HG02610 (cell line): ENCODE measurements at regions not wholly inside any gene's neighbourhood (a gene's known extent, or its start where the extent isn't known, plus 50 kb on each side); places are given as distances from the start of the nearest gene placed in this dataset.
A peak's percentile ranks its signal among the peaks of the same experiment; 100 is the strongest.

ENCODE experiments used
- ATAC-seq: cut with Tn5 transposase; IDR thresholded peaks from one replicate; pipeline ENCODE4 v1.9.1; 2021; ENCODE audit warnings: mild to moderate bottlenecking, moderate library complexity; ENCODE audit not compliant: unreplicated experiment

DNA sequence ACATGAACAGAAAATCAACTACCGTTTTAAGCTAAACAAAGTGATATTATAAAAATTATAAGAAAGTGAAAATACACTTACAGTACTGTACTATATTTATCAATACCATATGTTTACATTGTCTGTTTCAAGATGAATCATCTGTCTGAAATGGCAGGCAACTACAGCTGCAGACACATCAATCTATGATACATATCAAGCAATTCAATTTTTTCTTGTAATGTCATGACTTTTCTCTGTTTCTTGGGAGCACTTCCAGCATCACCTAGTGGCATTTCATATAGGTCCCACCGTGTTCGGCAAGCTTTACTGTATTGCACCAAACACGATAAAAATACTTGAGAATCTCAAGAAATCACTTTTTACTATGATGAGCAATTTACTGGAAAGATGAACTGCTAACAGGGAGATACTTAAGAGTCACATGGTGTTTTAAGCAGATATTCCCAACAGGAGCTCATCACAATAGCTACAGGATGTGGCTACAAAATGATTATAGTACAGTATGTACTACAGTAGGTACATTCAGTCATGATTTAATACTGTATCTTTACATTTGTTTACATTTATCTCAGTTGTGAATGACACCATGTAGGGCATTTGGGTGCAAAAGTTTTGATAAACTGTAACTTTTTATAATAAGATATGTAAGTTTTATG lies 207.4 kb downstream of the ADAM29 start:
- no peak for ATAC-seq

DNA sequence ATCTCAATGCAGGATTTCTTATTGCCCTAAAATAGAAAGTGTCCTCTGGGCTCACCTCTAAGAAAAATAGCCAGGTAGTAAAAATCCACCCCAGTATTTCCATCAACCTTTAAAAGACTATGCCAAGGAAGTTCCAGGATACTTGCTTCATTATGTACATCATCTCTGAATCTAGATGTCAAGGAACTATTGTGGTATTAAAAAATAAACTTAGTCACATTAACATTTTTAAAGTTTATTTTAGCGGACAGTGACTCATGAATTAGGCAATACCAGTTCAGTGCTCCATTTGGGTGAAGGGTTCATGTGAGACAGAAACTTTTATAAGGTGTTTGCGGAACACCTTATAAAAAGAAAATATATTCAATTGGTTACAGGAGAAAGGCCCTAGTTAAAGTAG lies 209.2 kb downstream of the ADAM29 start:
- ATAC-seq, result no peak

DNA sequence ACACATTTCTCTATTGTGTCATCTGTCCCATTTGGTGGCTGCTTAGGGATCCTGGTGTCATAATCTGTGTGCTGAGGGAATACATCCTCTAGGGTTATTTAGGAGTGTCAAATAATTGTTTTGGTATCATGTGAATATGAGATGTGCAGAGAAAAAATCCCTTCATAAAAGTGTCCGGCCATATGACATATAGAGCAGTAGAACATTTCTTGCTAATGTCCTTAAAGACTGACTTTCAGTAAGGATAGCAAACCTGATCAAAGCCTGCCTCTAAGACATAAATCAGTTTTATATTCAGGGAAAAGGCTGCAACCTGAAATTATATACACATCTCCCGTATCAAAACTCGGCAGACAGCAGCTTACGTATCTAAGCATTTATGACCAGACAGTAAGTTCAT lies 211.6 kb downstream of the ADAM29 start:
- no peak for ATAC-seq

DNA sequence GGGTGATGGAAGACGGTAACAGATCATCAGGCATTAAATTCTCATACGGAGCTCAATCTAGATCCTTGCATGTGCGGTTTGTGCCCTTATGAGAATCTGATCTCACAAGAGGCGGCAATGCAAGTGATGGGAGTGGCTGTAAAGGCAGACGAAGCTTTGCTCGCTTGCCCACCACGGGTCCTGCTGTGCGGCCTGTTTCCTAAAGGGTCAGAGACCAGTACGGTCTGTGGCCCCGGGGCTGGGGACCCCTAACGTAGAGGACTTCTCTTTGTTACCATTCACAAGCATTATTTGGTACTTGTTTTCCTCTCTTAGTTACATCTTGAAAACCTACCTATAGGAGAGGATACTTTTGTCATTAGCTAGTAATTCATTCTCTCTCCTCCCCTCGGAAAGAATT lies 221.0 kb downstream of the ADAM29 start:
- no peak for ATAC-seq

DNA sequence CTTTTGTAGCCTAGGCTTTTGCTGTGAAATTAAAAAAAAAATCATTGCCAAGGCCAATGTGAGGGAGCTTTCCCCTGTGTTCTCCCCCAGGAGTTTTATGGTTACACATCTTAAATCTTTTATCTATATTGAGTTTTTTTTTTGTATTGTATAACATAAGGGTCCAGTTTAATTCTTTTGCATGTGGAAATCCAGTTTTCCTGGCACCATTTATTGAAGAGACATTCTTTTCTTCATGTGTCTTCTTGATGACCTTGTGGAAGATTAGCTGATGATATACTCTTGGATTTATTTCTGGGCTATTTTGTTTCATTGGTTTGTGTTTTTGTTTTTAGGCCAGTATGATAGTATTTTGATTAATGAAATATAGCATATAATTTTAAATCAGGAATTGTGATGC lies 225.0 kb downstream of the ADAM29 start:
- ATAC-seq, result no peak

DNA sequence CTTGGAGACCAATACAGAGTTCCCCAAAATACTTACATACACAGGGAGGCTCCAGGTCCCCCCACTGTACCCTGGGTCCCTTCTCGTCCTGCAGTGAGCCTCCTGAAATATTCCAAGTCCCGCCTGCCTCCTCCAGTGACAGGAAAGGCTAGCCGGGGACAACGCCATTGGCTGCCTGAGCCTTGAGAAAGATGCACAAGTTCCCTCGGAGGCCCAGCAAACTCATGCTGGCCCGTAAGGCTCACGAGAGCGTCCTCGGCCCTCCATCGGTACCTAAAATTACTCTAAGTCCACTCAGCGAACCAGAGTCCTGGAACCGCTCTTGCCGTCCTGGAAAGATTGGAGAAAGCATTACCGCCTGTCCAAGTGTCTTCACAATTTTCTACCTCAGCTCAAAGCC lies 228.6 kb downstream of the ADAM29 start:
- ATAC-seq, result no peak

DNA sequence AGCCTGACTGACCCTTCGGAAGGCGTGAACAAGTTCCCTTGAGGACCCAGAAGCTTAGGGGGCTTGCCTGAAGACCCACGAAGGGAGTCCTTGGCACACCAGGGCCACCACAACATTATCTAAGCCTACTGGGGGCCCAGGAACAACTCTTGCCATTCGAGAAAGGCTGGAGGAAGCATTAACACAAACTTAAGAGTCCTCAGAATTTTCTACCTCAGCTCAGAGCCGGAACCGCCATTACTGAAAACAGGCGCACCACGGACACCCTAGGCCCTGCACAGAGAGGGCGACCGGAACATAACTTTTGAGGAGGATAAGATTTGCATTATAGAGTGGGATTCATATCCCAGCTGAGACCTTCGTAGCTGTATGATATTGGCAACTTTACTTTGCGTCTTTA lies 229.1 kb downstream of the ADAM29 start:
- ATAC-seq, result no peak

DNA sequence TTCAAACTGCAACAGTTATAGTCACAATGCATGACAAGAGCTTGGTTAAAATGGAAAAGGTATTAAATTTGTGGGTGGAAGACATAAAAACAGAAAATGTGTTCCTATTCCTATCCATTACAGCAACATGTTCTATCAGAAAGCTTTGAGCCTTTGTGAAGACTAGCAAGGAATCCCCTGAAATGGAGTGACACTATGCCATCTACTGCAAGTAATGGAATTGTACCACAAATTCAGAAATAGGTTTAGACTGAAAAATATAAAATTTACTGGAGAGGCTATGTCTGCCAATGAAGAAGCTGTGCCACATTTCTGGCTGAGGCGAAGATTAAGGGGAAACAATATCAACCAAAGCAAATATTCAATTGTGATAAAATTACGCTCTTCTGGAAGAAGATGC lies 247.9 kb downstream of the ADAM29 start:
- ATAC-seq, result no peak

DNA sequence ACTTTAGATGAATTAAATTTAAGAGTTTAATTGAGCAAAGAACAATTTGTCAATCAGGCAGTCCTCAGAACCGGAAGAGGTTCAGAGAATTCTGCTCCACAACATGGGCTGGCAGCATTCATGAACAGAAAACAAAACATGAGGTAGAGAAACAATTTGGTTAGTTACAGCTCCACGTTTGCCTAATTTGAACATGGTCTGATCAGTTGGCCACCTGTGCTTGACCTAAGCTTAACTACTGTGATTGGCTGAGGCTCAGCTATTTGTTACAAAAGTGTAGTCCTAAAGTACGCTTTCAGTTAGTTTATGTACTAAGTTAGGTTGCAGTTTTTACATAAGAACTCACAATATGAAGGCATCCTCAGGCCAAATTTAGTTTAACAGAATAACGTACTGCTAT lies 258.6 kb downstream of the ADAM29 start:
- ATAC-seq, result no peak

DNA sequence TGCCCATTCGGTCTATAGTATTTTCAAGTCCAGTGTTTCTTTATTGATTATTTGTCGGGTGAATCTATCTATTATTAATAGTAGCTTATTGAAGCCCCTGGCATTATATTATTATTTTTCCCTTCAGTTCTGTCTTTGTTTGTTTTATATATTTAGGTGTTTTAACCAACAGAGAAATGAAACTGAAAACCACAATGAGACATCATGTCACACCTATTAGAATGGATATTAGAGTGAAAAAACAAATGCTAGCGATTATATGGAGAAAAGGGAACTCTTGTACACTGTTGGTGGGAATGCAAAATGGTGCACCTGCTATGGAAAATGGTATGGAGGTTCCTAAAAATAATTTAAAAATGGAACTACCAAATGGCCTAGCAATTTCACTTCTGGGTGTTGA lies 272.5 kb downstream of the ADAM29 start:
- no peak for ATAC-seq

DNA sequence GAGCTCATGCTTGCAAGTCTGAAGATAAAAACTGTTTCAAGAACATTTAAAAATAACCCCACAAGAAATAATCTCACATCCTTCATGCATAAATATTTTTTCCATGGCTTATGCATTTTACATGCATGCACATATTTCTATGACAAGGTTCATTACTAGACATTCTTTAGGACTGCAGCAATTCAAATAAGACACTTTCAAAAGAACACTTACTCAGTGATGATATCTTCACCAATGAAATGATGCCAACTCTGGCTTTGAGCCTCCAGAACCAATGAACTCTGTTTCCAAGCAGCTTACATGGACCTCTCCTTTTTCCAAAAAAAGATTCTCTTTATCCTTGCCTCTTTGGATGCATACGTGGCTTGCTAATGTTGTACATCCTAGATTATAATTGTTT lies 279.9 kb downstream of the ADAM29 start:
- ATAC-seq, result no peak

DNA sequence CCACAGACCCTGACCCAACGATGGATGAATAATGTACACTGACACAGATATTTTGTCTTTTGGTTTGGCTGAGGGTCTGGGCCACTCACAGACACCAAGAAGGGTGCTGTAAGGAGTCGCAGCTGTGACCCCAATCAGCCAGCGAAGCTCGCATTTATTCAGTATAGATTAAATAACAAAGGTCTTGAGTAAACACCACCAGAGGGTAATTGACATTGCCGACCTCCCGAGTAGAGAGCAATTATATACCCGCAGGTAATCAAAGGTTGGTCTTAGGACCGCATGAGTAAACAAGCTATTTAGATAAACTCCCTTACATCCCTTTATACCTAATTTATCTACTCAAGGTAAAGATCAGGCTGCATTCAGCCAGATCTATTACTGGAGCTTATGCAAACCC lies 297.1 kb downstream of the ADAM29 start:
- no peak for ATAC-seq

DNA sequence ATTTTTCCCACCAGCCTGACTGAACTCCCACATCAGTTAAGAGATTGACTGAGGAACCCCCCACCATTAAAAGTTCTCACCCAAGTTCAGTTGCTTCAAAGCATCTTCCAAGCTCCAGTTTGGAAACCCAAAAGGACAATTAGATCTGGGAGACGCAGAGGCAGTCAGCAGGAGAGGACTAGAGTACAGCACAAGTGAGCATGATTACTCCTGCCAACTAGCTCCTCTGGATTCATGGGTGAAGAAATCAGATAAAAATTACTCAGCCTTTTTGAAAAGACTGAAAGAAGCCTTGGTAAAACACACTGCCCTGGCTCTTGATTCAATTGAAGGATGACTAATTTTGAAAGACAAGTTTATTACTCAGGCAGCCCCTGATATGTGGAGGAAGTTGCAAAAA lies 297.5 kb downstream of the ADAM29 start:
- no peak for ATAC-seq

DNA sequence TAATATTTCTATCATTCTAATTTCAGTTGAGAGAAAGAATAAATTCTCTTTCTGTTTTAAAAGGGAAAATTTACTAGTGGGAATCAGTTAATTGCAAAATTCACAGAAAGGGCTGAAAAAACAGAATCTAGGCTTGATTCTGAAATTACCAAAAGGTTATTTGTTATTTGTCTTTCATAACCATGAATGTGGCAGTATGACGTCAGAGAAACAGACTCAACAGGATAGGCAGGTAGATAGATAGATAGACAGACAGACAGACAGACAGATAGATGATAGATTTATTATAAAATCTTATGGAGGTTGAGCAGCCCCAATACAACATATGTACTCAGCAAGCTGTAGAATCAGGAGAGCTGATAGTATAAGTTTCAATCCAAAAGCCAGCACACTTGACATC lies 311.0 kb downstream of the ADAM29 start:
- ATAC-seq, result no peak

DNA sequence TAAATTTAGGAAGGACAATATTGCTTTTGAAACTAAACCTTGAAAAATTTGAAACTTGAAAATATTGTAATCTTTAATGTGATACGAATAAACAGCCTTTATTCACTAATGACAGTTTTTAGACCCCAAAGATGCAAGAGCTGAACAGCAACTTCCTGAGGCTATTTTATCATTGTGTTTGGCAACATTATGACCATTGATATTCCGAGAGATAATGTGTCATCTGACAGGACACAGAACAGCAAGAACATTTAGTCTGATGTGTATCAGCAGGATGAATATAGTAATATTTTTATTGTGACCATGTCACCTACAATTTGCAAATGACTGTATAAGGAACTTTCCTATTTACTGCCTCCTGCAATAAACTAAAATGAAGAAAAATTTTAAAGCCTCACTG lies 316.0 kb downstream of the ADAM29 start:
- ATAC-seq, result no peak

DNA sequence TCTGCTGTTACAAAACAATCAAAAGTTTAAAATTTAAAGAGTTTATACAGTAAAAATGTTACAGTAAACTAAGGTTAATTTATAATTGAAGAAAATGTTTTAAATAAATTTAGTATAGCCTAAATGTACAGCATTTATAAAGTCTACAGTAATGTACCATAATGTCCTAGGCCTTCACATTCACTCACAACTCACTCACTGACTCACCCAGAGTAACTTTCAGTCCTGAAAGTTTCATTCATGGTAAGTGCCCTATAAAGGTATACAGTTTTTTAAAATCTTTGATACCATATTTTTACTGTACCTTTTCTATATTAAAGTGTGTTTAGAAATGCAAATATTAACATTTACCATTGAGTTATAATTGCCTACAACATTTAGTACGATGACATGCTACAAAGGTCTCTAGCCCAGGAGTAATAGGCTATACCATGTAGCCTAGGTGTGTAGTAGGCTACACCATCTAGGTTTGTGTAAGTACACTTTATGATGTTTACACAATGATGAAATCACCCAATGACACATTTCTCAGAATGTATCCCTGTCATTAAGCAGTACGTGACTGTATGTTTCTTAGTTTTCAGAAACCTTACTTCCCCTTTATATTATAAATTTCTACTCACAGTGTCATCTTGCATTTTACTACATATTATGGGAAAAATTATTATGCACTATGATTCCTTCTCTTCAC lies 320.8 kb downstream of the ADAM29 start:
- no peak for ATAC-seq

DNA sequence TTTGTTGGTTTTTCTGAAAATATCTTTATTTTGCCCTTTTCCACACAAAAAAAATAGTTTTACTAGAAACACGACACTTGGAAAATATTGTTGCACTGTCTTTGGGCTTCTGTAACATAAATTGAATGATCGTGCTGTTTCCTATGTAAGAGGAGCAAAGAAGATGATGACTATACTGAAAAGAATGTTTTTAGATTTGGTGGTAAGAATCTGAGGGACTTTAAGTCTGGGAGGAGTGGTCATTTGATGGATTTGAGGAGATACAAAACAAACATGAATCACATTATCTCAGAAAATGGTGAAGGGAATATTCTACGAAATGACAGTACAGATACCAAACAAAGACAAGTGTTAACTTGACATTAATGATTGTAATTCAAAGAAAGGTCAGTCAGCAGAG lies 328.8 kb downstream of the ADAM29 start:
- ATAC-seq, result no peak

DNA sequence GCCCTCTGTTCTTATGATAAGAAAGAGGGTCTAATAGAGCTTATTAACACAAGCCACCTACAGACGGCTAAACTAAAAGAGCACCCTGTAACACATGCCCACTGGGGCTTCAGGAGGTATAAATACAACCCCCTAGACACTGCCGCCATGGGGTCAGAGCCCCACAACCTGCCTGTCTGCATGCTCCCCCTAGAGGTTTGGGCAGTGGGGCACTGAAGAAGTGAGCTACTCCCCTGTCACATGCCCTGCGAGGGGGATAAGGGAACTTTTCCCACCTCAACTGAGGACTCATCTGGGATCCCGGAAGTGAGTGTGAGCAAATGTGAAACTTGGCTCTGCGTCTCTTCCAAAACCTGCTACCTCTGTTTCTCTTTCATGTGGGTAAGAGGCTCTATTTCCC lies 334.5 kb downstream of the ADAM29 start:
- no peak for ATAC-seq

DNA sequence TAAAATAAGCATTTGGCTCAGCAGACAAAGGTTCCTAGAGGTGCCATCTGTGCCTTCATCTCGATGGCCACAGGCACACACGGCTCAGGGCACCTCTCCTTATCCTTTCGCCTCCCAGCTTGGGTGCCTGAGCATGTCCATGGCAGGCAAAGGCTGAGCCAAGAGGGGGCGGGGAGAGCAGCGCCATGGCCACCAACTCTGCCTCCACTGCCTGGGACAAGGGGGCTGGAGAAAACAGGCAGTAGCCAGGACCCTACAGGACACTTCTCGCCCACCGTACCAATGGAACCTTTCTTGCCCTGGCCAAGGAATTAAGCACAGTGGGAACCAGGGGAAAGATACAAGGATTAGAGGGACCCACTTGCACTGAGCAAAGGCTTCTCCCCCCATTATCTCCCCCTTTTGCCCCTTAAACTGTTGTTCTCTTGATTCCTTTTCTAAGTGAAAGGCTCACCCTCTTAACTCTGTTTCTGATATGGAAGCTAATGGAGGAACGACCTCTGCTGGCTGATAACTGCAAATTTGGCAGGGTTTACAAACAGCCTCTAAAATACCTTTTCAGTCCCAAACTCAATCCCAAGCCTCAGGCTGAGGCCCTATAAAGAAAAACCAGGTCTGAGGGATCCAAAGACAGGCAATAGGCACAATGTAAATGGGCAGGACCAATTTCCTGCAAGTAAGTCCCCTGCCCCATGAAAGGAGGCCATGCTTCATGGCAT lies 335.2 kb downstream of the ADAM29 start:
- ATAC-seq, result no peak

DNA sequence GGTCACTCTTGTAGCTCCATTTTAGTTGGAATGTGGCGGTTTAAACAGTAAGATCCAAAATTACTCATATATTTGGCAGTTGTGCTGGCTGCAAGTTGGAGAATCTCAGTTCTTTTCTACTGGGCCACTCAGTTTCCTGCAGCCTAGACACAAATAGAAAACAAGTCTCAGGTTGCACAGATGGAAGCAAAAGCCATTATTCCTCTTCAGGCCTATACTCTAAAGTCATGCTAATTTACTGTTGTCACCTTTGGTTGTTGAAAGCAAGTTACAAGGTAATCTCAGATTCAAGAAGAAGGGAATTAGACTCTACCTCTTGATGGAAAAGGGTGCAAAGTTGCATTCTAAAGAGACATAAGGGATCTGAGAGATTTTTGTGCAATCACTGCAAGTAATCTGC lies 345.4 kb downstream of the ADAM29 start:
- no peak for ATAC-seq

DNA sequence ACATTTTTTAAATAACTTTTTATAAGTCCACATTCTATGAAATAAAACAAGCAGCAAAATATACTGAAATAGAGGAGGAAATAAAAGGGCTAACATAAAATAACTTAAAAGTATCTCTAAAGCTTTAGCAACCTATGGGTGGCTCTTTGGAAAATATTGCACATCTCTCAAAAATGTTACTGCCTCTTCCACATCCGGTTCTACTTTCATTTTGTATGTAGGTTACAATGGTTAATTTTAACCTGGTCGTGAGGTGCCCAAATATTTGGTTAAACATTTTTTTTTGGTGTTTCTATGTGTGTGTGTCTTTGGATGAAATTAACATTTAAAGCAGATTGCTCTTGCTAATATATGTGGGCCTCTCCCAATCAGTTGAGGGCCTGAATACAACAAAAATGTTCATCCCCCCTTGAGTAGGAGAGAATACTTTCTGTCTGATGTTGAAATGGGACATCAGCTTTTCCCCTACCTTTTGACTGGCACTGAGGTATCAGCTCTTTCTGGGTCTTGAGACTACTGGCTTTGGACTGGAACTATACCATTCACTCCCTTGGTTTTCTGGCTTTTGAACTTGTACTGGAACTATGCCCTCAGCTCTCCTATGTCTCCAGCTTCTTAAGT lies 353.0 kb downstream of the ADAM29 start:
- ATAC-seq, result peak; percentile 72
